HG03432 (cell line): ENCODE measurements at regions not wholly inside any gene's neighbourhood (a gene's known extent, or its start where the extent isn't known, plus 50 kb on each side); places are given as distances from the start of the nearest gene placed in this dataset.

ENCODE experiments used
- ATAC-seq: cut with Tn5 transposase; IDR thresholded peaks from one replicate; pipeline ENCODE4 v1.9.1; 2021; ENCODE audit warnings: mild to moderate bottlenecking, moderate library complexity; ENCODE audit not compliant: unreplicated experiment

DNA sequence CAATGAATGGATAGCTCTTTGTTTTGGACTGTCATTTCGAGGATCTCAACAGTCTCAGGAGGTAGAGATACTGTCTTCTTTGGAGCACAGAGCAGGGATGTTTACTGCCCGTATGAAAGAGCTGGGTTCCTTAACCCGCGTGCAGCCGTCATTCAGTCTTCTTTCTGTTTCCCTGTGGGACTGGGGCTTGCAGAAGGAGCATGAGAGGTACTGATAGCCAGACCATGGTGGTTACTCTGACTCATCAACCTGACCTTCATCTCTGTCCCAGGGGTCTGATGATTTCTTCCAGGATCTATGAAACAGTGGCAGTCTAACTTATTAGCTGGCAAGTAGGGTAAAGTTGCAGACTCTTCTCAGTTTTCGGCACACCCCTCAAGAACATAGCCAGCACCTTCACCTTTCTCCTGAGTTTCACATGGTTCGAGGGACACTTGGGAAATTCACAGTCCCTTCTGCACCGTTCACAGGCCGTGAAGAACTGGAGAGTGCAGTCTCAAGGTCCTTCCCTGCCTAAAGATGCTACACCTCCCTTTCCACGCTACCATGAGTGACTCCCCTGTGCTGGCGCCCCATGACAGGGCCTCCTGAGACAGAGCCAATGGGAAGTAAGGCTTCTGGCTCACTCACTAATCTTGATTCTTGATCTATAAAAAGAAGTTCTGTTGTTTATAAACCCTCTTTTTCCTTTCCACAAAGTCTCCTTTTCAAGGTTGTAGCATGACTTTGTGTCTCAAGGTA is 226.2 kb downstream of the MC4R start:
- ATAC-seq = peak; percentile 95

DNA sequence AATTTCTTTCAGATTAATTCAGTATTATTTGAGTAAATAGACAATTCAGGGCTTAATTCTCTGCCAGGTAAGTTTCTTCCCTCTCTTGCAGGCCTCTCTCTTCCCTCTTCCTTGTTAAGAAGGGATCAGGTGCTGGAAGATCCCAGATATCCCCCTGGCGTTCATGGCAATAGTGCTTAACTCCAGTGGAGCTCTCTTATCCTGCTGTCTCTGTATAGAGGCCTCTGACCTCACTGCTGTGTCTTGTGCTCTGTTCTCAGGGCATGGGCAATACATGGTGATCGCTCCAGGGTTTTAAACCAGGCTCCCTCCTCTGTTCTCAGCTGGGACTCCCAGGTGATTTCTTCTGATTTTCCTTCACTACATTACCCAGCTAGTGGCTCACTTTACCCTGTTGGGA is 226.8 kb downstream of the MC4R start:
- ATAC-seq = peak; percentile 34

DNA sequence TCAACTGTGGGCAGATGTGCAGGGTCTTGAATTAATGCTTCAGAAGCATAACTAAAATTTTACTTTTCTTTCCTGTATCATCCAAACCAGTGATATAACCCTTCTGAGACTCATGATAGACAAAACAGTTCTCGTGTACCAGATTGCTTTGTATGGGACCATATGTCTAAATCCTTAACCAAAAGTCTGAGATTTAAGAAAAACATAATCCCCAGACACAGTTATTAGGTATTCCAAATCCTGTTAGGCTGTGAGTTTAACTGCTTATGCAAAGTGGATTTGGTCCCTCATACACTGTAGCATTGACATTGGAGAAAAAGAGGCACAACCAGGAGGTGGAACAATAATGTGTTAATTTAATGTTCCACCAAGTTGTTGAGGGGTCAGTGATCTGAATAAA is 235.0 kb downstream of the PMAIP1 start:
- ATAC-seq = no peak

DNA sequence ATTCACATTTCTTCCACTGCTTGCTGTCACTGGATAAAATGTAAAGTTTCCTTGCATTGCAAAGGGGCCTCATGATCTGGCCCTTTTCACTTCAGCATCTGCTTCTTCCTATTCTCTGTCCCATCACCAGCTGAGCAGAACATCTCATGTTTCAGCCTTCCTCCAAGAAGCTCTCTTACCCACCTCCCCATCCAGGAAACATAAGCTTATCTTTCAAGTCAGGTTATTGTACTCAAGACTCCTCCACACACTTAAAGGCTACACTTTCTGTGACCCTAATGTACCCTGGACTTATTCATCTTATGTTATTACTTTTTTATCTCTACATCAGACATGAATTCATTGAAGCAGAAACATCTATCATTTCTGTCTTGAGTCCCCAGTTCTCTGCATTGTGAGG is 230.5 kb downstream of the PMAIP1 start:
- ATAC-seq = no peak

DNA sequence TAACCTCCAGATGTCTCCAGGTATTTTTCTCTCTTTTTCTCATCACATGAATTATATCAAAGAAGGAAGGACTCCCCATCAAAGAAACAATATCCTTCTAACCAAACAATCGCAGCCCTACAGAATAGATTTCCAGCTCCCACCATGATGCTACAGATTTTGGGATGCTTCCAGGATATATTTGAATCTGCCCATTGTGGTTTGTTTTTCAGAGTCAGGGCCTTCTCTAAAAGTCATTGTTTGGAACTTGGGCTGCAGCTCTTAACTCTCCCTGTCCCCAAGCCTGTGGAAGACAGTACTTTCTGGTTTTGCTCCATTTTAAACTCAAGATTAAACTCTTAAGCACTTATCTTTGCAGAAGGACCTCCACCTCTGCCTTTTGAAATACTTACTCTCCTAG is 223.2 kb downstream of the PMAIP1 start:
- ATAC-seq = no peak

DNA sequence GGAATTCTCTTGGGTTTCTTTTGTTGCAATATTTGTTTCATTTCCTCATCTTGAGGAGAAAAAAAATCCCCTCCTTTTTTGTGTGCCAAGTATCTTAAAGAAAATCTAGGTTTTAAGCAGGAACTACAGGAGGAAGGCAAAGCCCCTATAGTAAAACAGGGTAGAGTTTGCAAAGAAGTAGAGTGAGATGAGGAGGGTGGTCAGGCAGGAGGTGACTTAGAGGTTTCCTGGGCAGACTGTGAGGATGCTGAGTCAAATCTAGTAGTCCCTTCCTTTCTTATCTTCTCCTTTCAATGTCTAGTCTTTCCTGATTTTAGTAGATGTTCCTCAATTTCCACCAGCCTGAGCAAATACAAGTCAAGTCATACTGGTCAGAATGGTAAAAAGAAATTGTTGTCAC is 222.5 kb downstream of the PMAIP1 start:
- ATAC-seq = no peak

DNA sequence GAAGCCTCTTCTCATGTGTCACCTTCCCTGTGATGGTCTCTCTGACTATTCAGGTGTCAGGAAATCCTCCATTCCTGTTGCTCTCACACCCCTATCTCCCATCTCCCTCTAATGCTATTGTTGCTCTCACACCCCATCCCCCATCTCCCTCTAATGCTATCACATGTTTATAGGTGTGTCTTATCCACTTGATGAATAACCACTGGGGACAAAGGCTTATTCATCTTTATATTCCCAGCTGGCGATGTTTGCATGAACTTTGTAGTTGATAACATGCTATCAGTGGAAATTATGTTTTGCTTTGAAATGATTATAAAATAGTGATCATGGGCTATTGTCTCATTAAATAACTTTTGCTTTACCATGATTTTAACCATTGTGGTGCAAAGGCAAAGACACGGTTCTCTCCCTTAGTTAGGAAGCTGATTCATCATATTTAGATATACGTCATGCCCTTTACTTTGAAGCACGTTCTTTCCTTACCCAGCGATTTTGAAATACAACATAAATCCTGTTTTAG is 220.5 kb downstream of the PMAIP1 start:
- no peak for ATAC-seq

DNA sequence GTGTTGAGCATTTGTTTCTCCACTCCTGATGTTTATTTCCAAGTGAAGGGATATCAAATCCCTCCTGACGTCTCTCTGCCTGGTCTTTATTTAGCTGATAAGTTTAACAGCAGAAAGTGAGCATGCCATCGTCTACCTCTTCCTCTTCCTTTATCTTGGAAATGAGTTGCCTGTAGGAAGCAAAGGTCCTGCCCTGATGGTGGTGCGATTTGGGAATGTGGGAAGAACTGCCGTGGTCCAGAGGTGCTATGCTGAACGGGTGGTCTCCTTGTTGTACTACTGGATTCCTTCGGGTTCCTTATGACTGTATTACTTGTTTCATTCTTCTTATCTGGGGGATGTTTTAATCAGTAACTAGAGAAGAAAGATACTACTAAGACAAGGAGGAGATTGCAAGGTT is 217.5 kb downstream of the PMAIP1 start:
- ATAC-seq = no peak

DNA sequence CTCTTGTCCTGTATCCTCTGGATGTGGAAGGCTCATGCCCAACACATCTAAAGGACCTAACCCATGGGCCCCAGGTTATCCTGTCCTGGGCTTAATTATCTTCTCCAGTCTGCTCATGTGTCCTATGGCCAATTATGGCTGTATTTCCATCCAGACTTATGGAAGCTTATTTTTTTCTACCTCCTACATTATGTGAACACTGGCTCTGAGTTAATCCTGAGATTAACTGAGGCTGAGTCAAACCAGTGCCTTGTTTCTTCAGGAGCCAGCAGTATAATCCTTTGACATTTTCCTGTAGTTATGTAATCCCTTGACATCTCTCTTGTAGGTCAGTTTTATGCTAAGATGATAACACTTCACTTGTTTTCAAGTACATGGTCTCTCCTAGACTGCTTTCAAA is 213.6 kb downstream of the PMAIP1 start:
- no peak for ATAC-seq

DNA sequence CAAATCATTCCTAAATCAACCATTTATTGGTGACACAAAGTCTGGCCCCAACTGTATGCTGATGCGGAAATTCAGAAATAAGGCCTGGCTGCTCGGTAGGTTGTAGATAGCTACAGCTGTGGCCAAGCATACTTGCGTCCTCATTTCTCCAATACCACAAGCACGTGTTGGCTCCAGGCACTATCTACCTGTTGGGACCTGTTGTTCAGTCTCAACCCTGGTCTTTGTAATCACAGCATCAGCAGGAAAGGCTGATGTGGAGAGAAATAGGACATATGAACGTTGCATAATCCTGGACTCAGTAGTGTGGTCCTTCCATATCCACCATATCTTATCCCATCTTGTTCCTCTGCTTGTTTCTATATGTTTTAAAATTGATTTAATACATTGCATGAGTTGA is 212.6 kb downstream of the PMAIP1 start:
- ATAC-seq = no peak

DNA sequence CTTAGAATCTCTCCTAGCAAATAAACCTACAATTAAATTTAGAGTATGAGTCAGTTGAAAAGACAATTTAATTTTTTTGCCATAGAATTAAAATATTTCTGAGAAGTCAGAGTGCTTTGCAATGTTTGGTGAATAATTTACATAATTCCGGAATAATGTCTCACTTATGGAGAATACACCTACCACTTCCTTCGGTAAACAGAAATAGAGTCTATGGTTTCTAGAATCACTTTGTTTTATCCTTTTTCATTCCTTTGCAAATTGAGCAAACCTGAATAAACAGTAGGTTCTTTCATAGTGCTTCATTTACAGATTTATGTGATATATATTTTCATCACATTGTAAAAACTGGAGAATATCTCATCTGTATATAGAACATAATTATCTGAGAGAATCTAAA is 211.7 kb downstream of the PMAIP1 start:
- ATAC-seq = no peak

DNA sequence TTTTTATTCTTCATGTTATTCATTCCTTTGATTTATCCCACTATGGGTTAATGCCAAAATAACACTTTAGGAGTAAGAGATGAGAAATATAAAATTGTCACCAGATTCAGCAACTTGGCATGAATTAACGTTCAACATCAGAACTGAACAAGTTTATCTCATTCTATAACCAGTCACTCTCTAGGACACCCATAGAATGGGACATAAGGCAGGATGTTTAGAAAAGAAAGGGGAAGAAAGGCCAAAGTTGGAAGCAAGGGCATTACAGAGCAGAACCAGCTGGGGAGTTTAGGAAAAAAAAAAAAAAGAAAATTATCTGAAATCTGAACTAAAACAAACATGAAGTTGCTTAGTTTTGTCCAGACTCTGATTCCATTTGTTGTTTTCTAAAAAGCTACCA is 211.0 kb downstream of the PMAIP1 start:
- no peak for ATAC-seq

DNA sequence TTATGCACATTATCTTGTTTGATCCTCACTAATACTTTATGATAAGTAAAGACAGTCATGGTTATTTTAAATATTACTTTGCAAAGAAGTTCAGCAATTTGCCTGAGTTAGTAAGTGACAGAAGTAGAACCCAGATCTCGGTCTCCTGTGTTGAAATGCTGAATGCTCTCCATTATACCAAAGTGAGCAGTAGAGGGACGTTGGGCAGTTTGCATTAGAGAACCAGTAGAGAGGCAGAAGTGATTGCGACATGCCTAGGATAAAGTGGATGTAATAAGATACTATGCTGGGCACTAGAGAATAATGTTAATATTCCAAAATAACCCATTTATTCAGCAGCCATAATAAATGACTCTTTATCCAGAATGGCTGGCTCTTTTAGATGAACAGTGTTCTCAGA is 201.0 kb downstream of the PMAIP1 start:
- no peak for ATAC-seq

DNA sequence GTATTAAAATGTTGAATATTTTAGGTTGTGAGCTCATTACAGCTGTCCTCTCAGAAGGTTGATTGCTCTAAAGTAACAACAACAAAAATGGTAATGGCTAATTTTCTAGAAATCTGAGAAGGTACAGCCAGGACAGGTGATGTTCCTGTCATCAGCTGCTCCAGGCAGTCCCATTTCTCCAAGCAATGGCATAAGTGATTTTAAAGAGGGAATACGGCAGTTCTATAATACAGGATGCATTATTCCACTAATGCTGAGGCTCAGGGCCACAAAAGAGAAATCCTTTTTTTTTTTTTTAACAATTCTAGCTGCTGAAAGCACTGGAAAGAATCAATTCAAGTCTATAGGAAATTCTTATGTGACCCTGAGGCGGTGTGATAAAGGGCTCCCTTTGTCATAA is 199.9 kb downstream of the PMAIP1 start:
- no peak for ATAC-seq

DNA sequence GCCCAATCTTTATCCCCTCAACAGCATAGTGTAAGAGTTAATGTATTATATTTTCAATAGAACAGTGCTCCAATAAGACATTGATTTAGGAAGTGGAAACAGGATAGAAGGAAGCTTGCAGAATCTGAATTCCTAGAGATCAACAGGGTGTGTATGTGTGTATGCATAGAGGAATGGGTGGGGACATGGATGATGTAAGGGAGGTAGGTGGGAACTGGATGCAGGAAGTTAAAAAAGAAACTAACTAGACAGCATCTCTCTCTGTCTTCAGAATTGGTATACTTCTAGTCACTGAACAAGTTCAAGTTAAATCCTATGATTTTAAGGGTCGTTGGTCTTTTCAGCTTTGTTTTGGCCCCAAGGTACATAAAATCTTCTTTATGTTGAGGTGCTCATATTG is 196.6 kb downstream of the PMAIP1 start:
- no peak for ATAC-seq

DNA sequence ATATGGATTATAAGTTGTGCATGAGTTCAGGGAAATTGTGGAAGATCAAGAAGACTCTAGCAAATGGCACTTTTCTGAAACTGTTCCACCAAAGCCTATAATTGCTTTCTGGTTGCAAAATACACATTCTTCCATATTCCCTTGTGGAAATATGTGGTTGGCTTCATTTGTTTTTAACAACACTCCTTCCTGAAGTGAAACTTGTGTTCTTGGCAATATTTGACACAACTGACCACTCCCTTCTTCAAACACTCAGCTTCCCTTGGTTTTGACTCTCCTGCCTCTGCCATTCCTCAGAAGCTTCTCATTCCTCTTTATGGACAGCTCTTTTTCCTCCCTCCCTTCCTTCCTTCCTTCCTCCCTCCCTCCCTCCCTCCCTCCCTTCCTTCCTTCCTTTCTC is 192.3 kb downstream of the PMAIP1 start:
- ATAC-seq = no peak

DNA sequence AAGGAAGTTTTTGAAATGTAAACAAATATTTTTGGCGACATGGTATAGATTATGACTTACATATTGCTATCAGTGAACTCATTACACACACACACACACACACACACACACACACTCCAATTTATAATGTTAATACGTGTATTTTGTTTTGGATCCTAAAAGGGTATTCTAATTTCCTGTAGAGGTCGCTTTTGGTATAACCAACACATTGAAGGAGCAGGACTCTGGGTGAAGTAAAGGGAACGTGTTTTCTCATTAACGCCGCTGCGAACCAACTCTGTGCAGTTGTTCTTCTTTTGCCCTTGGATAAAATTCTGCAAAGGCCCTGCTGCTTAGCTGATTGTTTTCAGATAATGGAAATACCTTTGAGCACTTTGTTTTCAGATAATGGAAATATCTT is 190.4 kb downstream of the PMAIP1 start:
- ATAC-seq = peak; percentile 72

DNA sequence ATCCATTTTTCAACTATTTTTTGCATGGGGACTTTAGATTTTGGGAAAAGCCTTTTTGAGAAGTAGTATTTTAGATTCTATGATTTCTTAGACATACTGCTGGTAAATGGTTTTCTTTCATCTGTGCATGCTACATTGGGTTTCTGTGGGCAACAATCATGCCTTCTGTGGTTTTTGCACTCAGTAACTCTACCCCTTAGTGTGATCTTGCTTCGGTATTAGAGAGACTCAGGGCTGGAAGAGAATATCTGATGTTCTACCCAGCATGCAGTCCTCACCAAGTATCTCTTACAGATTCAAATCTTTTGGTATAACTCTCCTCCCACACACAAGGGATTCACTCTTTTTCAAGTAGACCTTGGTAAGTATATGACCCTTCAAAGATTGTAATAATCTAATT is 183.0 kb downstream of the PMAIP1 start:
- peak; percentile 72 for ATAC-seq

DNA sequence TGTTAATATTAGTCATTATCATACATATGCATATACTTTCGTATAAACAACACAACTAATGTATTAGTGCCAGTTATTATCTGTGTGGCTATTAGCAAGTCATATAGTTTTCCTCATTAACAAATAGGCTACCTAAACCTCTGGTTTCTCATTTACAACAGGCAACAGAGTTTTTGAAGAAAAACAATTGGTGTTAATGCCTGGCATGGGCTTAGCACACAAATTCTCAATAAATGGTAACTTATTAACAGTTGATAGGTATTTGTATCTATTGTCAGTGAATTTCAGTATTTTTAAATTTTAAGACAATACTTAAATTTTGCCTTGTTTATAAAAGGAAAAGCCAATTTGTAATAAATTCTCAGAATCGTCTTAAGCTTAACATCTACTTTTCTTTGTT is 182.5 kb downstream of the PMAIP1 start:
- no peak for ATAC-seq

DNA sequence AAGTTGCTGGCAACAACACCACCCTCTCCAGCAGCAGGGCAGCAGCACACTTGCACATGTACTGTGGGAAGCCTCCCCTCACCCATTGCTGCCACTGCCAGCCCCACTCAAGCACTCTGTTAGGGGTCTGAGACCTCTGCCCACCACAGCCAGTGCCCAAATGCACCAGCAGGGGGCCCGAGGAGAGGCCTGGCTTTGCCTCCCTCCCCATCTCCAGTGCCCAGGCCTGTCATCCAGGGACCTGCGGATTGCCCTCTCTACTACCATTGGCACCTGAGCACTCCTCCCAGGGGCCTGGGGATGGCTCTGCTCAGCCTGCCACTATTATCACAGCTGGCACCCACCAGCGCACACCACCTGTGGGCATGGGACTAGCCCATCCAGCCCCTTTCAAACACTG is 175.7 kb downstream of the PMAIP1 start:
- no peak for ATAC-seq

DNA sequence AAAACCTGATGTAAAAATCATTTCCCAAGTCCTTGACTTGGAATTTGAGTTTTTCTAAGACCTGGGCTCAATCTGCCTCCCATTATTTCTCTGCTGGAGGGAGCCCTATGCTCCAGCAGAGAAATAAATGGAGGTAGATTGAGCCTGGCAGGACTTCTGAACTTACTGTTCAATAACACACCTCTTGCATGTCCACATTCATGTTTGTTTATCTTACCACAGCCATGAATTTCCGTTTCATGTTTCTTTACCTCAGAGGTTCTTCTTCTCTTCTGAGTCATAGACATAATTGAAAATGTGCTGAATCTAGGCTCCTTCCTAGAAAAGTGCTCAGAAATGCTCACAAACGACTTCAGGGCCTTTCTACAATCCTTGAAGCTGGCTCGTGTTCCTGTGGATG is 170.8 kb downstream of the PMAIP1 start:
- no peak for ATAC-seq

DNA sequence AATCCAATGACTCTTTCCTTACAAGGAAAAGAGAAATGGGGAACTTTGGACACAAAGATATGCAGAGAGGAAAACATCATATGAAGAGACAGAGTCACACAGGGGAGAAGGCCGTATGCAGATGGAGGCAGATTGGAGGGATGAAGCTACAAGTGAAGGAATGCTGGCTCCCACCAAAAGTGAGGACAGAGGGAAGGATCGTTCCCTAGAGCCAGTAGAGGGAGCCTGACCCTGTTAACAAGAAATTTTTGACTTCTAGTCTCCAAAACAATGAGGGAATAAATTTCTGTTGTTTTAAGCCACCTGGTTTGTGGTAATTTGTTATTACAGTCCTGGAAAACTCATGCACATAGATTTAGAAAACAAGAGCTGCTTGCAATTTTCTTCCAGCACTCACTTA is 169.3 kb downstream of the PMAIP1 start:
- no peak for ATAC-seq
